Loucy (cell line): ENCODE measurements at regions not wholly inside any gene's neighbourhood (a gene's known extent, or its start where the extent isn't known, plus 50 kb on each side); places are given as distances from the start of the nearest gene placed in this dataset.

Experiments
- H2AFZ ChIP-seq: fragments of 200-600 bp; sonication (generic); 2 replicates; pipeline ENCODE4 v1.6.0; 2016; ENCODE audit warnings: antibody characterized with exemption, mild to moderate bottlenecking, low read length, moderate library complexity
- H3F3A ChIP-seq: fragments of 200-600 bp; 2 replicates; pipeline ENCODE4 v1.6.0; 2016; ENCODE audit warnings: antibody characterized with exemption, low read depth, mild to moderate bottlenecking
- H3K27me3 ChIP-seq: fragments of 200-600 bp; sonication (generic); 2 replicates; pipeline ENCODE4 v1.6.1; 2014; ENCODE audit warnings: low read length, mild to moderate bottlenecking; ENCODE audit not compliant: insufficient read depth, poor library complexity, severe bottlenecking
- H3K36me3 ChIP-seq: fragments of 200-600 bp; sonication (generic); 2 replicates; pipeline ENCODE4 v1.6.1; 2016; ENCODE audit warnings: low read length; ENCODE audit not compliant: insufficient read depth
- H3K4me1 ChIP-seq: fragments of 200-600 bp; sonication (generic); 2 replicates; pipeline ENCODE4 v1.5.1; 2014; ENCODE audit warnings: low read length, mild to moderate bottlenecking; ENCODE audit not compliant: insufficient read depth, poor library complexity, severe bottlenecking
- H3K4me2 ChIP-seq: fragments of 200-600 bp; sonication (generic); 2 replicates; pipeline ENCODE4 v1.6.0; 2014; ENCODE audit warnings: antibody characterized with exemption, low read length, low read depth, mild to moderate bottlenecking; ENCODE audit not compliant: poor library complexity, severe bottlenecking
- H3K4me3 ChIP-seq: fragments of 200-600 bp; sonication (generic); 2 replicates; pipeline ENCODE4 v1.5.1; 2014; ENCODE audit warnings: low read length, mild to moderate bottlenecking, mixed read lengths; ENCODE audit not compliant: poor library complexity, severe bottlenecking
- H3K79me2 ChIP-seq: fragments of 200-600 bp; sonication (generic); 2 replicates; pipeline ENCODE4 v1.6.1; 2014; ENCODE audit warnings: low read length; ENCODE audit not compliant: insufficient read depth
- H3K9ac ChIP-seq: fragments of 200-600 bp; sonication (generic); 2 replicates; pipeline ENCODE4 v1.6.0; 2014; ENCODE audit warnings: mild to moderate bottlenecking, low read depth, low read length, moderate library complexity; ENCODE audit not compliant: poor library complexity, severe bottlenecking
- H3K9me2 ChIP-seq: fragments of 200-600 bp; sonication (generic); replicated peaks from 2 replicates; pipeline ENCODE4 v1.6.1; 2016; ENCODE audit warnings: low read depth, low read length, mixed read lengths
- H3K9me3 ChIP-seq: fragments of 200-600 bp; sonication (generic); 2 replicates; pipeline ENCODE4 v1.6.1; 2014; ENCODE audit warnings: mild to moderate bottlenecking, antibody characterized with exemption, low read length, low read depth; ENCODE audit not compliant: insufficient read depth
- H4K20me1 ChIP-seq: fragments of 200-600 bp; sonication (generic); 2 replicates; pipeline ENCODE4 v1.6.0; 2014; ENCODE audit warnings: antibody characterized with exemption, low read length, mild to moderate bottlenecking; ENCODE audit not compliant: insufficient read depth, poor library complexity, severe bottlenecking
- EZH2phosphoT487 ChIP-seq: fragments of 200-600 bp; IDR thresholded peaks from 2 replicates; pipeline ENCODE4 v1.6.1; 2018; ENCODE audit warnings: antibody characterized with exemption, mild to moderate bottlenecking, moderate library complexity, borderline replicate concordance
- TF ChIP-seq, protein P1 (sequence below): fragments of 200-600 bp; sonication (generic); conservative IDR thresholded peaks from 2 replicates; pipeline ENCODE4 v1.5.1; 2014; ENCODE audit warnings: mild to moderate bottlenecking, antibody characterized with exemption, low read length

GRCh38 chrX:122092978-122093377 lies 1045.6 kb downstream of the GLUD2 start:
- Histone ChIP-seq H3K9ac (no peak overlapping the region), H3K4me1 (no peaks in the 10 kb centered on the region), H4K20me1 (no peaks in the 10 kb centered on the region), H3K4me2 (no peak overlapping the region), H3K79me2 (no peaks in the 10 kb centered on the region), H3K27me3 (no peaks in the 10 kb centered on the region), H3F3A (no peaks in the 10 kb centered on the region), H3K4me3 (no peak overlapping the region), H2AFZ (no peak overlapping the region), H3K9me3 (no peaks in the 10 kb centered on the region), H3K36me3 (no peaks in the 10 kb centered on the region), H3K9me2 (no peaks in the 10 kb centered on the region)
- TF ChIP-seq, protein P1, sequence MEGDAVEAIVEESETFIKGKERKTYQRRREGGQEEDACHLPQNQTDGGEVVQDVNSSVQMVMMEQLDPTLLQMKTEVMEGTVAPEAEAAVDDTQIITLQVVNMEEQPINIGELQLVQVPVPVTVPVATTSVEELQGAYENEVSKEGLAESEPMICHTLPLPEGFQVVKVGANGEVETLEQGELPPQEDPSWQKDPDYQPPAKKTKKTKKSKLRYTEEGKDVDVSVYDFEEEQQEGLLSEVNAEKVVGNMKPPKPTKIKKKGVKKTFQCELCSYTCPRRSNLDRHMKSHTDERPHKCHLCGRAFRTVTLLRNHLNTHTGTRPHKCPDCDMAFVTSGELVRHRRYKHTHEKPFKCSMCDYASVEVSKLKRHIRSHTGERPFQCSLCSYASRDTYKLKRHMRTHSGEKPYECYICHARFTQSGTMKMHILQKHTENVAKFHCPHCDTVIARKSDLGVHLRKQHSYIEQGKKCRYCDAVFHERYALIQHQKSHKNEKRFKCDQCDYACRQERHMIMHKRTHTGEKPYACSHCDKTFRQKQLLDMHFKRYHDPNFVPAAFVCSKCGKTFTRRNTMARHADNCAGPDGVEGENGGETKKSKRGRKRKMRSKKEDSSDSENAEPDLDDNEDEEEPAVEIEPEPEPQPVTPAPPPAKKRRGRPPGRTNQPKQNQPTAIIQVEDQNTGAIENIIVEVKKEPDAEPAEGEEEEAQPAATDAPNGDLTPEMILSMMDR = no peak

DNA sequence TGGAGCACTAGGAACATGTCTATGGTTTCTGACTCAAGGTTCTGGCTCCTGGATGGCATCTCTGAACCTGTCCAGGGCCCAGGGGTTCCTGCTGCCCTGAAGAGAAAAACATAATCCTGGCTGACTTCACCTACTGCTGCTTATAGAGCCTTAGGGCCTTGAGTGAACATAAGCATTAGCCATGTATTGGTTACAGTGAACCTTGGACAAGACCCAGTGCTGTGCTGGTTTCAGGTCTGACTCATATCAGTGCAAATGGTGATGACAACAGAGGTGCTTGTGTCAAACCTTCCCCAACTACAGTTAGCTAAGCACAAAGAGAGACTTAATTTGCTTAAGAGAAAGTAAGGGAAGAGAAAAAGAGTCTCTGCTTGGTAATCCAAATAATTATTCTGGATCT lies 1047.2 kb downstream of the GLUD2 start:
- H3K4me1 ChIP-seq = no peaks in the 10 kb centered on the region
- H3K9me2 ChIP-seq = no peaks in the 10 kb centered on the region
- H3K36me3 ChIP-seq = no peaks in the 10 kb centered on the region
- H3K9ac ChIP-seq = no peak overlapping the region
- no peak overlapping the region for H3K4me3 ChIP-seq
- TF ChIP-seq, protein P1 = no peak
- TF ChIP-seq EZH2phosphoT487 = no peak
- H3K27me3 ChIP-seq = no peaks in the 10 kb centered on the region
- H3K79me2 ChIP-seq = no peaks in the 10 kb centered on the region
- no peak overlapping the region for H3K4me2 ChIP-seq
- no peak overlapping the region for H2AFZ ChIP-seq
- H4K20me1 ChIP-seq = no peaks in the 10 kb centered on the region
- H3F3A ChIP-seq = no peaks in the 10 kb centered on the region
- no peaks in the 10 kb centered on the region for H3K9me3 ChIP-seq

- no peaks in the 10 kb centered on the region for H4K20me1 ChIP-seq
- no peak overlapping the region for H2AFZ ChIP-seq
- H3K9me3 ChIP-seq = no peaks in the 10 kb centered on the region
- no peaks in the 10 kb centered on the region for H3K36me3 ChIP-seq
- no peaks in the 10 kb centered on the region for H3F3A ChIP-seq
- no peak overlapping the region for H3K4me3 ChIP-seq
- no peaks in the 10 kb centered on the region for H3K27me3 ChIP-seq
- no peaks in the 10 kb centered on the region for H3K4me1 ChIP-seq
- H3K79me2 ChIP-seq = no peaks in the 10 kb centered on the region
- H3K9me2 ChIP-seq = no peaks in the 10 kb centered on the region
- H3K4me2 ChIP-seq = no peak overlapping the region
- TF ChIP-seq, protein P1 = no peak
- no peak for TF ChIP-seq EZH2phosphoT487
- H3K9ac ChIP-seq = no peak overlapping the region
Observed at GRCh38 chrX:122113376-122113775, 1066.0 kb downstream of the GLUD2 start.
